GM06990 (cell line): ENCODE measurements at regions not wholly inside any gene's neighbourhood (a gene's known extent, or its start where the extent isn't known, plus 50 kb on each side); places are given as distances from the start of the nearest gene placed in this dataset.

Experiments
- DNase-seq: peaks from one replicate; pipeline ENCODE4 v3.0.0-alpha.2; 2011; ENCODE audit not compliant: insufficient read length; ENCODE audit errors: extremely low read depth
- H3K27me3 ChIP-seq: replicated peaks from 2 replicates; pipeline ENCODE4 v1.6.0; 2011; ENCODE audit warnings: low read length; ENCODE audit not compliant: control insufficient read depth, insufficient read depth
- H3K36me3 ChIP-seq: 2 replicates; pipeline ENCODE4 v1.5.1; 2011; ENCODE audit warnings: low read length; ENCODE audit not compliant: control insufficient read depth, insufficient read depth
- H3K4me3 ChIP-seq: replicated peaks from 2 replicates; pipeline ENCODE4 v1.5.1; 2011; ENCODE audit warnings: low read depth, mild to moderate bottlenecking, control low read depth, low read length
- TF ChIP-seq, protein P1 (sequence below): IDR thresholded peaks from 2 replicates; pipeline ENCODE4 v1.5.1; 2011; ENCODE audit warnings: low read length, control low read depth, mild to moderate bottlenecking, inconsistent platforms; ENCODE audit not compliant: insufficient read depth, poor library complexity, severe bottlenecking

DNA sequence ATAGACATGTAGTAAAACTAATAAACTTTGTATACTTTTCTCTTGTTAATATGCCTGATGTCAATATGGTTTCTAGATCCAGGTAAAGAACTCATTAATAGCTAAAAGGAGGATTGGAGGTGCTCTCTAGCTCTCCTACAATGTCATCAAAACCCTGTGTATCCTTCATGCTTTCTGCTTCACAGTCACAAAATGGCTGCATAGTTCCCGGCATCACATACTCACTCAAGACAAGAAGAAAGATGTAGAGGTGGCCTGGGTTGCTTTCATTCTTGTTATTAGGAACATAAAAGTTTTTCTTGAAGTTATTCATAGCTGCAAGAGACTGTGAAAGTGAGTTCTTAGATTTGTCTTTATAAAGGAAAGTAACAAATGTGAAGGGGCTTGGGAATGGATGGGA is 149.7 kb upstream of the EEPD1 start:
- Histone ChIP-seq H3K27me3 (no peaks in the 10 kb centered on the region), H3K36me3 (no peaks in the 10 kb centered on the region), H3K4me3 (no peak overlapping the region)
- DNase-seq: no peak
- TF ChIP-seq, protein P1, sequence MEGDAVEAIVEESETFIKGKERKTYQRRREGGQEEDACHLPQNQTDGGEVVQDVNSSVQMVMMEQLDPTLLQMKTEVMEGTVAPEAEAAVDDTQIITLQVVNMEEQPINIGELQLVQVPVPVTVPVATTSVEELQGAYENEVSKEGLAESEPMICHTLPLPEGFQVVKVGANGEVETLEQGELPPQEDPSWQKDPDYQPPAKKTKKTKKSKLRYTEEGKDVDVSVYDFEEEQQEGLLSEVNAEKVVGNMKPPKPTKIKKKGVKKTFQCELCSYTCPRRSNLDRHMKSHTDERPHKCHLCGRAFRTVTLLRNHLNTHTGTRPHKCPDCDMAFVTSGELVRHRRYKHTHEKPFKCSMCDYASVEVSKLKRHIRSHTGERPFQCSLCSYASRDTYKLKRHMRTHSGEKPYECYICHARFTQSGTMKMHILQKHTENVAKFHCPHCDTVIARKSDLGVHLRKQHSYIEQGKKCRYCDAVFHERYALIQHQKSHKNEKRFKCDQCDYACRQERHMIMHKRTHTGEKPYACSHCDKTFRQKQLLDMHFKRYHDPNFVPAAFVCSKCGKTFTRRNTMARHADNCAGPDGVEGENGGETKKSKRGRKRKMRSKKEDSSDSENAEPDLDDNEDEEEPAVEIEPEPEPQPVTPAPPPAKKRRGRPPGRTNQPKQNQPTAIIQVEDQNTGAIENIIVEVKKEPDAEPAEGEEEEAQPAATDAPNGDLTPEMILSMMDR: no peak

GRCh38 chr7:36005293-36005692 is 147.8 kb upstream of the EEPD1 start:
- TF ChIP-seq, protein P1: no peak
- H3K36me3 ChIP-seq: no peaks in the 10 kb centered on the region
- H3K4me3 ChIP-seq: no peak overlapping the region
- no peak for DNase-seq
- no peaks in the 10 kb centered on the region for H3K27me3 ChIP-seq

GRCh38 chr7:36005876-36006275 is 147.2 kb upstream of the EEPD1 start:
- H3K27me3 ChIP-seq: no peaks in the 10 kb centered on the region
- TF ChIP-seq, protein P1: no peak
- H3K4me3 ChIP-seq: no peak overlapping the region
- no peak for DNase-seq
- no peaks in the 10 kb centered on the region for H3K36me3 ChIP-seq

- DNase-seq: no peak
- TF ChIP-seq, protein P1: no peak
- H3K36me3 ChIP-seq: no peaks in the 10 kb centered on the region
- no peak overlapping the region for H3K4me3 ChIP-seq
- H3K27me3 ChIP-seq: no peaks in the 10 kb centered on the region
Observed at GRCh38 chr7:36006636-36007229, 146.3 kb upstream of the EEPD1 start.

GRCh38 chr7:36010656-36011587 is 142.1 kb upstream of the EEPD1 start:
- DNase-seq: no peak

More at GRCh38 chr7:36010656-36011587, 142.1 kb upstream of the EEPD1 start:
- H3K27me3 ChIP-seq: no peaks in the 10 kb centered on the region
- no peak overlapping the region for H3K4me3 ChIP-seq
- no peaks in the 10 kb centered on the region for H3K36me3 ChIP-seq
- TF ChIP-seq, protein P1: no peak
